Pulmonary artery endothelial cell (primary cell): ENCODE measurements at regions not wholly inside any gene's neighbourhood (a gene's known extent, or its start where the extent isn't known, plus 50 kb on each side); places are given as distances from the start of the nearest gene placed in this dataset.

Experiments
- DNase-seq: peaks from one replicate; pipeline ENCODE4 v3.0.0-alpha.2; 2011; ENCODE audit warnings: low read depth, low spot score

DNA sequence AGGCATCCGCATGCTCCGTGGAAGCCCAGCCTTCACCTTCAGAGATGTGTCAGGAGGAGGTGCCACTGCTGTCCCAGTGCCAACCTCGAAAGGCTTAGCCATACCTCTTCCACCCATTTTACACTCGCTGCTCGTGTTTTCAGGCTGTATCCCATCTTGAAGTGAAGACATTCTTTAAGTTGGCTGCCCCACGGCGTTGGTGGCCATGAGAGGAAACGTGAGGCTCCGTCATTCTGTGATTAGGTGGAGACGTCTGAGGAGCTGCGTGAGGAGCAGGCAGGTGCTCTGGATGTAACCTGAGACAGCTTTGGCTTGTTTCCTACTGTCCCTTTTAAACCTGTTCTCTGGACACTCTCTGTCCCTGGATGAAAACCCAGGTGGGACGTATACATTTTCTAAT, 159.9 kb upstream of the RNF32 start:
- DNase-seq: no peak

- DNase-seq: no peak
Observed at GRCh38 chr7:156479596-156479995, 161.0 kb upstream of the RNF32 start.

DNA sequence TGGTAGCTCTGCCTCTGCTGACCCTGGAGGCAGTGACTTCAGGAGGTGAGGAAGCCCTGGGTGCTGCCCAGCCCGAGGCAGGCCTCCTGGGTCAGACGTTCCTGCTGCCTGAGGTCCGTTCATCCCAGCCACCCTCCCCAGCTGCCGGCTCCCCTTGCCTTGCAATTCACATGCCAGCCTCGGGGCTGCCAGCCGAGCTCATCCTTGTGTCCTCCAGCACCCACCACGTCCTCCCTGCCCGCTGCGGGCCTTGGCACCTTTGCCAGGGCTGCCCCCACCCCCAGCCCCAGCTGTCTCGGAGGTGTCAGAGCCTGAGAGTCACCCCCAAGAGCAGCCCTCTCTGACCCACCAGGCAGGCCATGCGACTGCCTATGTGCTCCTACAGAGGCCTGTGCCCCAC, 162.1 kb upstream of the RNF32 start:
- no peak for DNase-seq

- no peak for DNase-seq
Observed at GRCh38 chr7:156475666-156476065, 164.9 kb upstream of the RNF32 start.

DNA sequence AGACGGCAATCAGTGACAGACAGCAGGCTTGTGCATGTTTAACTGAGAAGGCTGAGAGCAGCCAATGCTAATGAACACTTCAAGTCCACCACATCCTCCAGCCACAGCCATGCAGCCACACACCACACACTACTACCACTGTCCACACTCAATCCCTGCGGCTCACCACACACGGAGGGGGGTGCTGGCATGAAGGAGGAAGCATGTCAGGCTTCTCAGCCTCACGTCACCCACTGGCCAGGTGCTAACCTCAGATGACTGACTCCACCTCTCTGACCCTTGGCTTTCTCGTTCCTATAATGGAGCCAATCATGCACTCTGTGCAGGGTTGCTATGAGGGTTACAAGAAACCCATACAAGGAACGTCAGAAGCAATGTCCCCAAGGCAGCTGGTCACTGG, 165.4 kb upstream of the RNF32 start:
- DNase-seq: no peak

- peak; percentile 15 for DNase-seq
Observed at GRCh38 chr7:156474241-156474743, 166.3 kb upstream of the RNF32 start.

DNA sequence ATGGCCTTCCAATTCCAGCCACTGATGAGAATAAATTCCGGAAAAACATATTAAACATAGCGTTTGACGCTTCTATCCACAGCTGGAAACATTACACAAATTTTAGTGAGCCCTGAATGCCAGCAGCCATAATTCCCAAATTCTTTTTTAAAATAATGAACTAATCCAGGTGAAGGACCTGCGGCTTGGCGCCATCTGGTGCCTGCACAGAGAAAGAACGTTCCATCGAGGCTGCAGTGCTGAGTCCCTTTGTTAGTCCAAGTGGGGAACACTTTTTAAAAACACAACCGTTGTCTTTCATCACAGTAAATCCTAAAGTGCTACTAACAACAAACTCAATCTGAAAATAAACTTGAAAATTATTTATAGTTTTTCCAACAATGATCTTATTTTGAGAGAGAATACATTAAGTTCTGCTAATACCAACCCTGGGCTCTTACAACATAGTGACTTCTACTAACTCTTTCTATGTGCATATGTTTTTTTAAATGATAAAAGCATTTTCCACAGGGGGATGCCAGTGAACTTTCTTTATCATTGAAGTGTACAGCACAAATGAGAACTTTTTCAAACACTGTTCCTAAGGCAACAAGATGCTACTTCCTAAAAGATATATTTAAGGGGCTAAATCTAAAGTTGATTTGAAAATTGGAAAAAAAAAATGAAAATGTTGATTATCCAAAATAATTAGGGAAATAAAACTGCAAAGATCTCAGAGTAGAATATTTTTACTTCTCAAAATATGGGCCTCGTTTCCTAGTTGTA, 166.9 kb upstream of the RNF32 start:
- peak; percentile 11 for DNase-seq

- DNase-seq: no peak
Observed at GRCh38 chr7:156472267-156472666, 168.3 kb upstream of the RNF32 start.

- DNase-seq: no peak
Observed at GRCh38 chr7:156470399-156471320, 169.9 kb upstream of the RNF32 start.

- no peak for DNase-seq
Observed at GRCh38 chr7:156466955-156467625, 173.5 kb upstream of the RNF32 start.

- no peak for DNase-seq
Observed at GRCh38 chr7:156466272-156466671, 174.3 kb upstream of the RNF32 start.

DNA sequence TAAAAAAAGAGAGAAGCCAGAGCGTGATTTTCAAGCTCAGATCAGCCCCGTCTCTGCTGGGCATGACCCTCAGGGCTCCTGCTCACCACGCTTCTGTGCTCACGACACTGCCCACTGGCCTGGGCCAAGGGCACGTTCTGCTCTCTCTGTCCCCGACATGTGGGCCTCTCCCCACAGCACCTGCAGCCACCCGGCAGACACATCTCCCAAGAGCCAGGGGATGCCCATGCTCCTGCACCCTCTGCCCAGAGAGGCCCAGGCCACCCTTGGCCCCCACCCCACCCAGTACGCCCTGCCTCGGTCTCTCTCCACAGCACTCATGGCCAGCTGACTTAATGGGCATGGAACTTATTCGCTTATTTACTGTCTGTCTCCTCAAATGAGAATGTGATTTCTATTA, 175.4 kb upstream of the RNF32 start:
- no peak for DNase-seq

GRCh38 chr7:156464339-156464738, 176.2 kb upstream of the RNF32 start:
- DNase-seq: no peak

GRCh38 chr7:156463280-156463679, 177.3 kb upstream of the RNF32 start:
- no peak for DNase-seq

- no peak for DNase-seq
Observed at GRCh38 chr7:156461881-156462665, 178.5 kb upstream of the RNF32 start.

- DNase-seq: no peak
Observed at GRCh38 chr7:156460858-156461627, 179.5 kb upstream of the RNF32 start.

DNA sequence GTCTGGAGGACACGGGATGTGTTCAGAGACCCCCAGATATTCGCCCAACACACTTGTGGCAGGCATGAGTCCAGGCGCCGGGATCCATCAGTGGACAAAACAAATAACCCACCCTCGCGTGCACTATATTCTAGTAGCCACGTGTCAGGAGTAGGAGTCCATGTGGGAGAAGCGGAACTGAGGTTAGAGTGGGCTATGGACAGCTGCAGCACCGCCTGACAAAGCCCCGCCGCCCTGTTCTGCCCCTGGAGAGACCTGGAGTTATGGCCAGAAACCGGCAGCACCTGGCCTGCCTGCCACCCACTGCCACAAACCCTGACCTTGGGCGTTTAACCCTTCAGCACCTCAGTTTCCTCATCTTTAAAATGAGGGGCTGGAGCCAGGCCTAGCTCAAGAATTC, 181.0 kb upstream of the RNF32 start:
- no peak for DNase-seq

DNA sequence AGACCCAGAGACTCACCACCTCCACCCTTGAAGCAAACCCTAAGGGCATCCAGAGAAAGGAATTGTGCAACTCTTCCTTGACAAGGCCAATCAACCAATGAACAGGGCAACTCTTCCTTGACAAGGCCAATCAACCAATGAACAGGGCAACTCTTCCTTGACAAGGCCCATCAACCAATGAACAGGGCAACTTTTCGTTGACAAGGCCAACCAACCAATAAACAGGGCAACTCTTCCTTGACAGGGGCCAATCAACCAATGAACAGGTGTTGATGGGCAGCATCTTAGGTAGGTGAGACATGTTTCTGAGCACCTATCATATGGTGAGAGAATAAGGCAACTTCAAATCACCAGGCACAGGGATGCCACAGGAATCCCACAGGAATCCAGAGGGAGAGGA, 181.5 kb upstream of the RNF32 start:
- DNase-seq: no peak

GRCh38 chr7:156458011-156458410, 182.6 kb upstream of the RNF32 start:
- DNase-seq: no peak

DNA sequence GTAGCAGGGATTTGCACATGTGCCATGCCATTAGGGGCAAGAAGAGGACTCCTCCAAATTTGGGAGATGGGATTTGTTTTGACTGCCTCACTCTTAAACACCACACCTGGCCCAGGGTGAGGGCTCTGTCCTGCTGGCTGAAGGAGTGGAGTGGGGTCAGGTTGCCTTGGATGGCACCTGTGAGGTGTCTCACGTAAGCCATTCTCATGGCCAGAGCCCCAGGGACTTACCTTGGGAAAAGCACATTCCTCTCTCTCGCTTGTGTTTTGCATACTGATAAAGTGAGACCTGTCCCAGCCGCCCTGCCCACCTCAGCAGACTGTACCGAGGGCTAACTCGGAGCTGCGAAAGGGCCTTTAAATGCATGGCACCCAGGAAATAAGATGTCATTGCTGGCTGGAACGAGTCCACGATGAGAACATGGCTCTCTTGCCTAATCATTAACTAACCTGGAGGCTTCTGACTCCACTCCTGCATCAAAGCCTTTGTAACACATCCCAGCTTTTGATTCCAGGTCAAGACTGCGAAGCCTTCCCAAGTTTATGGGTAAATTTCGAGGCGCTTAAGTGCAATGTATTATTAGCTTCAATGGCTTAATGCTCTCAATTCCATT, 184.0 kb upstream of the RNF32 start:
- no peak for DNase-seq
